ENCODE measurements at regions not wholly inside any gene's neighbourhood (a gene's known extent, or its start where the extent isn't known, plus 50 kb on each side); places are given as distances from the start of the nearest gene placed in this dataset.

GRCh38 chr16:35410438-35410837 is 1951.0 kb downstream of the TP53TG3F start:
- intact Hi-C loops (cut with DNase I), result no loop called here
- TF ChIP-seq POLR2A (IDR thresholded peaks at IDR 0.05), result no peak
- no peak overlapping the region for H3K27ac ChIP-seq
- no peak for DNase-seq
- no peaks in the 10 kb centered on the region for H3K36me3 ChIP-seq (replicated peaks in 1 of 2)
- H3K4me1 ChIP-seq (replicated peaks in 1 of 2), result no peaks in the 10 kb centered on the region
- peaks cover 0 to 8% (median 0%) of the 10 kb centered on the region in 3 donors for H3K9me3 ChIP-seq (replicated peaks in 1 of 3)
- H3K4me3 ChIP-seq, result no peak overlapping the region
- no peaks in the 10 kb centered on the region for H3K27me3 ChIP-seq

- Histone ChIP-seq H3K4me3 (no peak overlapping the region), H3K27me3 (no peaks in the 10 kb centered on the region), H3K9me3 (replicated peaks in 1 of 3) (peaks cover 0 to 8% (median 0%) of the 10 kb centered on the region in 3 donors), H3K27ac (no peak overlapping the region), H3K36me3 (replicated peaks in 1 of 2) (no peaks in the 10 kb centered on the region), H3K4me1 (replicated peaks in 1 of 2) (no peaks in the 10 kb centered on the region)
- no peak for DNase-seq
- TF ChIP-seq POLR2A (IDR thresholded peaks at IDR 0.05), result no peak
- TF ChIP-seq CTCF (IDR thresholded peaks at IDR 0.05), result no peak
- intact Hi-C loops (cut with DNase I), result no loop called here
- WGBS, 4 donors, result 49 to 68% (median 60%) methylated on average over 1 of the region's 1 CpG
Measured at GRCh38 chr16:35411156-35411555, 1951.7 kb downstream of the TP53TG3F start.

DNA sequence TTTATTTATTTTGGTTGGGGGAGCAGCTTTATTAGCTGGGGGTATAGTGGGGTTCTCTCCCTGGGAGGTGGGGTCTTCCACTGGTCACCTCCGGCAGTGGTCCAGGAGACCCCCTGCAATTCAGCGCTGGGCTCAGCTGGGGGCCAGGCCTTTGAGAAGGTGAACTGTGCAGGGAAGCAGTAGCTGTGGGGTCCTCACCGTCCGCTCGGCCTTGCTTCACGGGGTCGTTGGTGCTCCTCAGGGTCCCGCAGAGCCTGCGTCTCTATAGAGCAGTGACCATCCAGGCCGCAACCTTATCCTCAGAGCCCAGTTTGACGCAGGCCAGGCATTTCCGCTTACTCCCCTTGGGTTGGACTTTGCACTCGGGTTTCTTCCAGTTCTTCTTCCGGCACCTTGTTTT is 1954.7 kb downstream of the TP53TG3F start:
- peaks cover 0 to 8% (median 0%) of the 10 kb centered on the region in 3 donors for H3K9me3 ChIP-seq (replicated peaks in 1 of 3)
- intact Hi-C loops (cut with DNase I), result no loop called here
- TF ChIP-seq POLR2A (IDR thresholded peaks at IDR 0.05) (no peak), CTCF (IDR thresholded peaks at IDR 0.05) (no peak)
- no peaks in the 10 kb centered on the region for H3K27me3 ChIP-seq
- H3K4me3 ChIP-seq, result no peak overlapping the region
- no peaks in the 10 kb centered on the region for H3K4me1 ChIP-seq (replicated peaks in 1 of 2)
- no peak for DNase-seq
- WGBS, 4 donors, result 78 to 86% (median 83%) methylated on average over 9 to 14 of the region's 14 CpGs
- H3K36me3 ChIP-seq (replicated peaks in 1 of 2), result no peaks in the 10 kb centered on the region
- H3K27ac ChIP-seq, result no peak overlapping the region

- Histone ChIP-seq H3K27ac (no peak overlapping the region), H3K36me3 (replicated peaks in 1 of 2) (no peaks in the 10 kb centered on the region), H3K4me1 (replicated peaks in 1 of 2) (no peaks in the 10 kb centered on the region), H3K27me3 (no peaks in the 10 kb centered on the region), H3K4me3 (no peak overlapping the region), H3K9me3 (replicated peaks in 1 of 3) (peaks cover 0 to 8% (median 0%) of the 10 kb centered on the region in 3 donors)
- no peak for TF ChIP-seq POLR2A (IDR thresholded peaks at IDR 0.05)
- no peak for TF ChIP-seq CTCF (IDR thresholded peaks at IDR 0.05)
- no peak for DNase-seq
- 65 to 81% (median 76%) methylated on average over 10 to 19 of the region's 19 CpGs for WGBS, 4 donors
- intact Hi-C loops (cut with DNase I), result no loop called here
Measured at GRCh38 chr16:35414563-35414962, 1955.2 kb downstream of the TP53TG3F start.

DNA sequence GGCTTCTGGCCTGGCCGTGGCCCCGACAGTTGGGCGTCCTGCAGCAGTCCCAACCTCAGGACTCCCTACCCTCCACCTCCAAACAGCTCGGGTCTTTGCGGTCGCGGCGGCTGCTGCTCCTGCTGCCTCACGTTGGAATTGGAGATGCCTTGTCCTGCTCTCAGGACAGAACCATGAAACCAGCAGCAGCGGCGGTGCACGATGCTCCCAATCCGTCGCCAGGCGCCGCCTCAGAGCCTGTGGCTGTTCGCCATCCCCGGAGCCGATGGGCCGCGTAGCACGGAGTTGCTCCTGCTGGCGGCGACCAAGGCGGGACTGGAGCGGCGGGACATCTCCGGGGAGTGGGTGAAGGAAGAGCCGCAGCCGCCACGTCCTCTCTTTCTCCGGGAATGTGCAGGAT is 1965.9 kb downstream of the TP53TG3F start:
- H3K27me3 ChIP-seq, result no peaks in the 10 kb centered on the region
- TF ChIP-seq CTCF (IDR thresholded peaks at IDR 0.05) (no peak), POLR2A (IDR thresholded peaks at IDR 0.05) (no peak)
- intact Hi-C loops (cut with DNase I), result no loop called here
- no peak overlapping the region for H3K4me3 ChIP-seq
- no peak for DNase-seq
- no peaks in the 10 kb centered on the region for H3K4me1 ChIP-seq (replicated peaks in 1 of 2)
- H3K27ac ChIP-seq, result no peak overlapping the region
- no peaks in the 10 kb centered on the region for H3K9me3 ChIP-seq (replicated peaks in 1 of 3)
- 41 to 66% (median 57%) methylated on average over 10 to 32 of the region's 32 CpGs for WGBS, 4 donors
- H3K36me3 ChIP-seq (replicated peaks in 1 of 2), result no peaks in the 10 kb centered on the region

Data from adrenal gland (tissue), 9 donors.